ENCODE measurements at regions not wholly inside any gene's neighbourhood (a gene's known extent, or its start where the extent isn't known, plus 50 kb on each side); places are given as distances from the start of the nearest gene placed in this dataset.

DNA sequence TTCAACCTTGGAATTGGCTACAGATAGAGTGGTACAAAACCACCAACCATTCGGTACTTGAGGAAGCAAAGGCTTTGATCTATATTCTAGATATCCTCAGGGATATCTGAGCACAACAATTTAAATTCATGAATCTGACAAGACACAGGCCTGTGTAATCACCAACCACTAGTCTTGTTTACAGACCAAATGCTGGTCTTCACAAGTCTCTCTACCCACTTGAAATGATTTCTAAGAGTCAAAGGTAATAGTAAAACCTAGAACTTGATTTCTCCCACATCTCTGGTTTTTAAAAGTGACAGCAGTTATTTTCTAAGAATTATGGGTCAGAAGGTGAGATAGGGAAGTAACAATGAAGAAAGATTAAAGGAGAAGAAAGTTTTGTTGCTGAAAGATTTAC is 613.7 kb upstream of the ACVR2A start:
- TF ChIP-seq, protein P1, sequence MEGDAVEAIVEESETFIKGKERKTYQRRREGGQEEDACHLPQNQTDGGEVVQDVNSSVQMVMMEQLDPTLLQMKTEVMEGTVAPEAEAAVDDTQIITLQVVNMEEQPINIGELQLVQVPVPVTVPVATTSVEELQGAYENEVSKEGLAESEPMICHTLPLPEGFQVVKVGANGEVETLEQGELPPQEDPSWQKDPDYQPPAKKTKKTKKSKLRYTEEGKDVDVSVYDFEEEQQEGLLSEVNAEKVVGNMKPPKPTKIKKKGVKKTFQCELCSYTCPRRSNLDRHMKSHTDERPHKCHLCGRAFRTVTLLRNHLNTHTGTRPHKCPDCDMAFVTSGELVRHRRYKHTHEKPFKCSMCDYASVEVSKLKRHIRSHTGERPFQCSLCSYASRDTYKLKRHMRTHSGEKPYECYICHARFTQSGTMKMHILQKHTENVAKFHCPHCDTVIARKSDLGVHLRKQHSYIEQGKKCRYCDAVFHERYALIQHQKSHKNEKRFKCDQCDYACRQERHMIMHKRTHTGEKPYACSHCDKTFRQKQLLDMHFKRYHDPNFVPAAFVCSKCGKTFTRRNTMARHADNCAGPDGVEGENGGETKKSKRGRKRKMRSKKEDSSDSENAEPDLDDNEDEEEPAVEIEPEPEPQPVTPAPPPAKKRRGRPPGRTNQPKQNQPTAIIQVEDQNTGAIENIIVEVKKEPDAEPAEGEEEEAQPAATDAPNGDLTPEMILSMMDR (IDR thresholded peaks at IDR 0.05), result no peak
- TF ChIP-seq POLR2A (IDR thresholded peaks at IDR 0.05), result no peak

Data from testis (tissue), 2 donors.